Ascending aorta (tissue), 2 donors: ENCODE measurements at regions not wholly inside any gene's neighbourhood (a gene's known extent, or its start where the extent isn't known, plus 50 kb on each side); places are given as distances from the start of the nearest gene placed in this dataset.

ENCODE experiments used
- DNase-seq, 2 donors: peaks; one replicate each; pipeline ENCODE4 v3.0.0-alpha.2; 2019; ENCODE audit warnings: low spot score in 2 of 2
- H3K27ac ChIP-seq, 2 donors: fragments of 200-600 bp; sonication (generic); one replicate each; pipeline ENCODE4 v1.5.1; 2016 to 2017; ENCODE audit warnings: mild to moderate bottlenecking in 1 of 2
- H3K27me3 ChIP-seq: fragments of 200-600 bp; sonication (generic); one replicate; pipeline ENCODE4 v1.5.1; 2017
- H3K36me3 ChIP-seq, 2 donors: fragments of 200-600 bp; sonication (generic); one replicate each; pipeline ENCODE4 v1.5.1; 2016
- H3K4me1 ChIP-seq, 2 donors: fragments of 200-600 bp; sonication (generic); one replicate each; pipeline ENCODE4 v1.5.1; 2016 to 2017; ENCODE audit warnings: mild to moderate bottlenecking in 1 of 2
- H3K4me3 ChIP-seq, 2 donors: fragments of 200-600 bp; sonication (generic); one replicate each; pipeline ENCODE4 v1.5.1; 2016 to 2017; ENCODE audit warnings: mild to moderate bottlenecking in 1 of 2
- H3K9me3 ChIP-seq, 2 donors: fragments of 200-600 bp; sonication (generic); one replicate each; pipeline ENCODE4 v1.5.1; 2016
- CTCF ChIP-seq, 3 experiments: fragments of 200-600 bp in 2 of 3; fragments of 450-650 bp in 1 of 3; sonication (generic) in 2 of 3; IDR thresholded peaks; one replicate each; pipeline ENCODE4 v1.5.1; 2016 to 2019; ENCODE audit warnings: antibody characterized with exemption in 3 of 3, mild to moderate bottlenecking in 1 of 3, moderate library complexity in 1 of 3
- intact Hi-C: fragments of 100-400 bp; cut with DNase I; formaldehyde crosslinking; loops from one replicate; pipeline ENCODE4 v1.15.1; 2023

- H3K4me1 ChIP-seq, result no peaks in the 10 kb centered on the region
- H3K9me3 ChIP-seq, result no peaks in the 10 kb centered on the region
- intact Hi-C loops, result no loop called here
- H3K27me3 ChIP-seq, result no peaks in the 10 kb centered on the region
- no peak overlapping the region for H3K27ac ChIP-seq
- TF ChIP-seq CTCF (IDR thresholded peaks at IDR 0.05), result no peak
- H3K4me3 ChIP-seq, result no peak overlapping the region
- H3K36me3 ChIP-seq, result no peaks in the 10 kb centered on the region
- no peak for DNase-seq
These were observed 755.0 kb downstream of the DNAH5 start for GRCh38 chr5:13189532-13189931.

- no peak overlapping the region for H3K27ac ChIP-seq
- no peaks in the 10 kb centered on the region for H3K36me3 ChIP-seq
- no peak for DNase-seq
- no peak overlapping the region for H3K4me3 ChIP-seq
- intact Hi-C loops, result no loop called here
- no peak for TF ChIP-seq CTCF (IDR thresholded peaks at IDR 0.05)
- no peaks in the 10 kb centered on the region for H3K9me3 ChIP-seq
- H3K4me1 ChIP-seq, result no peaks in the 10 kb centered on the region
- H3K27me3 ChIP-seq, result no peaks in the 10 kb centered on the region
These were observed 756.1 kb downstream of the DNAH5 start for GRCh38 chr5:13188371-13188770.

- intact Hi-C loops, result no loop called here
- Histone ChIP-seq H3K27me3 (no peaks in the 10 kb centered on the region), H3K9me3 (no peaks in the 10 kb centered on the region), H3K4me1 (no peaks in the 10 kb centered on the region), H3K4me3 (no peak overlapping the region), H3K36me3 (no peaks in the 10 kb centered on the region), H3K27ac (no peak overlapping the region)
- DNase-seq, result no peak
- TF ChIP-seq CTCF (IDR thresholded peaks at IDR 0.05), result no peak
These were observed 757.3 kb downstream of the DNAH5 start for GRCh38 chr5:13187186-13187585.

GRCh38 chr5:13186177-13186576, 758.3 kb downstream of the DNAH5 start:
- Histone ChIP-seq H3K27me3 (no peaks in the 10 kb centered on the region), H3K27ac (no peak overlapping the region), H3K9me3 (no peaks in the 10 kb centered on the region), H3K4me3 (no peak overlapping the region), H3K4me1 (no peaks in the 10 kb centered on the region), H3K36me3 (no peaks in the 10 kb centered on the region)
- no peak for TF ChIP-seq CTCF (IDR thresholded peaks at IDR 0.05)
- intact Hi-C loops, result no loop called here
- DNase-seq, result no peak

- Histone ChIP-seq H3K4me3 (no peak overlapping the region), H3K36me3 (no peaks in the 10 kb centered on the region), H3K27me3 (no peaks in the 10 kb centered on the region), H3K4me1 (no peaks in the 10 kb centered on the region), H3K9me3 (no peaks in the 10 kb centered on the region), H3K27ac (no peak overlapping the region)
- no peak for TF ChIP-seq CTCF (IDR thresholded peaks at IDR 0.05)
- intact Hi-C loops, result no loop called here
- DNase-seq, result no peak
These were observed 764.9 kb downstream of the DNAH5 start for GRCh38 chr5:13179407-13180087.

GRCh38 chr5:13143630-13144029, 800.9 kb downstream of the DNAH5 start:
- intact Hi-C loops, result no loop called here
- no peaks in the 10 kb centered on the region for H3K4me1 ChIP-seq
- H3K4me3 ChIP-seq, result no peak overlapping the region
- H3K27me3 ChIP-seq, result no peaks in the 10 kb centered on the region
- H3K9me3 ChIP-seq, result no peaks in the 10 kb centered on the region
- TF ChIP-seq CTCF (IDR thresholded peaks at IDR 0.05), result no peak
- H3K36me3 ChIP-seq, result no peaks in the 10 kb centered on the region
- DNase-seq, result no peak
- no peak overlapping the region for H3K27ac ChIP-seq
